ENCODE measurements at regions not wholly inside any gene's neighbourhood (a gene's known extent, or its start where the extent isn't known, plus 50 kb on each side); places are given as distances from the start of the nearest gene placed in this dataset.

- TF ChIP-seq CHD2 (IDR thresholded peaks at IDR 0.05; ENCODE audit: low read length) (no peak), CTCF (IDR thresholded peaks at IDR 0.05; ENCODE audit: control extremely low read depth in 1 of 3, insufficient read depth in 1 of 3, low read depth in 1 of 3, low read length in 3 of 3) (no peak), CEBPB (IDR thresholded peaks at IDR 0.05; ENCODE audit: low read depth, low read length) (no peak), RAD21 (IDR thresholded peaks at IDR 0.05 in 1 of 2, conservative IDR thresholded peaks at IDR 0.05 in 1 of 2; ENCODE audit: low read depth in 2 of 2, low read length in 2 of 2) (no peak), POLR2A (IDR thresholded peaks at IDR 0.05; ENCODE audit: control extremely low read depth in 1 of 2, low read depth in 2 of 2, low read length in 2 of 2) (no peak), GABPA (IDR thresholded peaks at IDR 0.05; ENCODE audit: borderline replicate concordance, insufficient read depth, low read length) (no peak), SP1 (IDR thresholded peaks at IDR 0.05; ENCODE audit: low read depth, low read length) (no peak), E2F6 (IDR thresholded peaks at IDR 0.05) (no peak), SUZ12 (IDR thresholded peaks at IDR 0.05; ENCODE audit: low read length) (no peak), SIX5 (IDR thresholded peaks at IDR 0.05; ENCODE audit: low read depth, low read length) (no peak), EP300 (IDR thresholded peaks at IDR 0.05; ENCODE audit: borderline replicate concordance in 1 of 2, low read depth in 2 of 2, low read length in 2 of 2) (no peak), ZNF274 (IDR thresholded peaks at IDR 0.05; ENCODE audit: borderline replicate concordance, extremely low read depth, low read length) (no peak)
These were observed 682.6 kb upstream of the SGCG start for GRCh38 chr13:22497991-22498780.
